Right lobe of liver (tissue), 6 donors: ENCODE measurements at regions not wholly inside any gene's neighbourhood (a gene's known extent, or its start where the extent isn't known, plus 50 kb on each side); places are given as distances from the start of the nearest gene placed in this dataset.

Experiments
- ATAC-seq, 4 donors: fragments of 200-7000 bp; cut with Tn5 transposase; one replicate each; pipeline ENCODE4 v1.9.1; 2020; ENCODE audit warnings: mild to moderate bottlenecking in 4 of 4, moderate library complexity in 4 of 4
- DNase-seq, 3 donors: peaks; one replicate each; pipeline ENCODE4 v3.0.0-alpha.2; 2020
- H3K27ac ChIP-seq, 3 donors: fragments of 200-600 bp; one replicate each; pipeline ENCODE4 v1.8.0; 2022
- H3K27me3 ChIP-seq, 2 donors: fragments of 200-600 bp; one replicate each; pipeline ENCODE4 v1.8.0; 2022
- H3K36me3 ChIP-seq, 4 donors: fragments of 200-600 bp; sonication (generic) in 1 of 4; one replicate each; pipeline versions ENCODE4 v1.5.1 to v1.8.0; 2017 to 2022; ENCODE audit warnings: control low read depth in 1 of 4
- H3K4me1 ChIP-seq, 4 donors: fragments of 200-600 bp; sonication (generic) in 1 of 4; one replicate each; pipeline versions ENCODE4 v1.5.1 to v1.8.0; 2017 to 2022; ENCODE audit warnings: control low read depth in 1 of 4
- H3K4me3 ChIP-seq, 3 donors: fragments of 200-600 bp; one replicate each; pipeline ENCODE4 v1.8.0; 2022
- H3K9me3 ChIP-seq, 4 donors: fragments of 200-600 bp; sonication (generic) in 1 of 4; one replicate each; pipeline versions ENCODE4 v1.5.1 to v1.8.0; 2017 to 2022; ENCODE audit warnings: control low read depth in 1 of 4
- CTCF ChIP-seq, 4 donors: fragments of 200-600 bp in 3 of 4; fragments of 450-650 bp in 1 of 4; IDR thresholded peaks; one replicate each; pipeline versions ENCODE4 v1.5.1 to v1.8.0; 2016 to 2022; ENCODE audit warnings: antibody characterized with exemption in 4 of 4, mild to moderate bottlenecking in 2 of 4
- POLR2A ChIP-seq: fragments of 450-650 bp; IDR thresholded peaks from one replicate; pipeline ENCODE4 v1.6.1; 2017; ENCODE audit warnings: antibody characterized with exemption, mild to moderate bottlenecking
- WGBS: methylation state at CpG from one replicate; pipeline ENCODE4 v1.1.6; 2018; ENCODE audit warnings: low coverage, low lambda C conversion rate; ENCODE audit not compliant: insufficient coverage; ENCODE audit errors: missing lambda C conversion rate; 5-methylcytosine and 5-hydroxymethylcytosine counted together
- intact Hi-C, 2 donors: fragments of 100-400 bp; cut with DNase I; formaldehyde crosslinking; loops; one replicate each; pipeline versions ENCODE4 v1.11.2 to v1.14.1; 2022
- donor health status: DM: no; HTN: yes; CAD: no.
- donor health status: DM: no; HTN: no; CAD: no.
- donor health status: DM: no; HTN: no; CAD: no.
- donor health status: DM: no; HTN: yes; CAD: no.
- donor health status: DM: no; HTN: yes; CAD: no.

GRCh38 chr11:112806256-112806655, 155.0 kb upstream of the NCAM1 start:
- H3K36me3 ChIP-seq: no peaks in the 10 kb centered on the region
- ATAC-seq: no peak
- H3K9me3 ChIP-seq: no peaks in the 10 kb centered on the region
- H3K27me3 ChIP-seq: no peaks in the 10 kb centered on the region
- no peak overlapping the region for H3K27ac ChIP-seq
- no peaks in the 10 kb centered on the region for H3K4me1 ChIP-seq
- H3K4me3 ChIP-seq: no peak overlapping the region
- TF ChIP-seq CTCF (IDR thresholded peaks at IDR 0.05) (no peak), POLR2A (no peak)
- intact Hi-C loops: no loop called here
- DNase-seq: no peak

GRCh38 chr11:112806876-112807275, 154.3 kb upstream of the NCAM1 start:
- H3K27ac ChIP-seq: no peak overlapping the region
- no peak overlapping the region for H3K4me3 ChIP-seq
- TF ChIP-seq CTCF (IDR thresholded peaks at IDR 0.05): no peak
- no peak for TF ChIP-seq POLR2A
- DNase-seq: no peak
- intact Hi-C loops: no loop called here
- no peaks in the 10 kb centered on the region for H3K27me3 ChIP-seq
- ATAC-seq: no peak
- H3K9me3 ChIP-seq: no peaks in the 10 kb centered on the region
- 17% methylated on average over 3 of the region's 3 CpGs for WGBS
- H3K36me3 ChIP-seq: no peaks in the 10 kb centered on the region
- no peaks in the 10 kb centered on the region for H3K4me1 ChIP-seq

DNA sequence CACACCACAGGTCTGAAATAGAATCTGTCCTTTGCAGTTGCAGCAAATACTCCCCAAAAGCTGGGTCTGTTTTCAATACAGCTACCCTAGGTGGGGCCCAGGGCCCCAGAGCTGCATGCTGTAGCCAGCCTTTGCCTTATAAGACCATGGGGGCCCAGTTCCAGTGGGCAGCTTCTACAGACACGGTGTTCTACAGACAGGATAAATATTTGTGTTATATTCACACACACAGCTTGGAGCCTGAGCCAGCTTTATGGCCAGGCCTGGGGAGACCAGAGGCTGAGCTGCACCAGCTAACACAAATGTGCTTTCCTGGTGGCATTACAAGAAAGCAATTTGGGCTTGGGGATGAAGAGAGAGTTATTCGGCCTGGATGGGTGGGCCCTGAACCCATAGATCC, 151.8 kb upstream of the NCAM1 start:
- no peak for TF ChIP-seq CTCF (IDR thresholded peaks at IDR 0.05)
- TF ChIP-seq POLR2A: no peak
- no peak for ATAC-seq
- H3K36me3 ChIP-seq: no peaks in the 10 kb centered on the region
- intact Hi-C loops: no loop called here
- no peak overlapping the region for H3K27ac ChIP-seq
- H3K27me3 ChIP-seq: no peaks in the 10 kb centered on the region
- H3K4me3 ChIP-seq: no peak overlapping the region
- H3K4me1 ChIP-seq: no peaks in the 10 kb centered on the region
- WGBS: no CpG with 5 or more reads among the region's 2 CpGs
- DNase-seq: no peak
- no peaks in the 10 kb centered on the region for H3K9me3 ChIP-seq

- TF ChIP-seq POLR2A (no peak), CTCF (IDR thresholded peaks at IDR 0.05) (no peak)
- no peak overlapping the region for H3K27ac ChIP-seq
- intact Hi-C loops: no loop called here
- no peaks in the 10 kb centered on the region for H3K36me3 ChIP-seq
- 51% methylated on average over 2 of the region's 2 CpGs for WGBS
- H3K9me3 ChIP-seq: no peaks in the 10 kb centered on the region
- DNase-seq (no peak), ATAC-seq (no peak)
- no peak overlapping the region for H3K4me3 ChIP-seq
- H3K27me3 ChIP-seq: no peaks in the 10 kb centered on the region
- H3K4me1 ChIP-seq: no peaks in the 10 kb centered on the region
Measured at GRCh38 chr11:112810951-112811350, 150.3 kb upstream of the NCAM1 start.

- no peak for ATAC-seq
- Histone ChIP-seq H3K36me3 (no peaks in the 10 kb centered on the region), H3K4me1 (no peaks in the 10 kb centered on the region), H3K27ac (no peak overlapping the region), H3K27me3 (no peaks in the 10 kb centered on the region), H3K4me3 (no peak overlapping the region), H3K9me3 (no peaks in the 10 kb centered on the region)
- intact Hi-C loops: no loop called here
- 75% methylated on average over 4 of the region's 4 CpGs for WGBS
- no peak for TF ChIP-seq CTCF (IDR thresholded peaks at IDR 0.05)
- TF ChIP-seq POLR2A: no peak
- DNase-seq: no peak
Measured at GRCh38 chr11:112811783-112812182, 149.4 kb upstream of the NCAM1 start.
